ENCODE measurements at regions not wholly inside any gene's neighbourhood (a gene's known extent, or its start where the extent isn't known, plus 50 kb on each side); places are given as distances from the start of the nearest gene placed in this dataset.

GRCh38 chr19:28602675-28603298 lies 610.2 kb downstream of the UQCRFS1 start:
- Histone ChIP-seq H3K4me3 (no peak overlapping the region), H4K20me1 (ENCODE audit: insufficient read depth) (no peaks in the 10 kb centered on the region), H3K9me2 (ENCODE audit: insufficient read depth) (no peaks in the 10 kb centered on the region), H3K9me3 (ENCODE audit: insufficient read depth, low read depth) (no peaks in the 10 kb centered on the region), H3K27me3 (ENCODE audit: insufficient read depth, low read depth) (peaks cover 71% of the 10 kb centered on the region), H3K36me3 (ENCODE audit: low read depth) (no peaks in the 10 kb centered on the region), H3K27ac (no peak overlapping the region), H3K4me2 (no peak overlapping the region), H3F3A (ENCODE audit: insufficient read depth, low read depth) (no peaks in the 10 kb centered on the region), H2AFZ (no peak overlapping the region), H3K4me1 (replicated peaks; ENCODE audit: insufficient read depth) (no peaks in the 10 kb centered on the region), H3K79me2 (ENCODE audit: low read depth) (no peaks in the 10 kb centered on the region)
- CTCF ChIA-PET, result no interaction called here
- DNase-seq, result no peak
- POLR2A ChIA-PET (ENCODE audit: unreplicated experiment), result no interaction called here
- intact Hi-C loops (cut with micrococcal nuclease; ENCODE audit: unreplicated experiment), result no loop called here
- no TSS peak for BruUV-seq (replicated peaks)
- TF ChIP-seq, protein P1, sequence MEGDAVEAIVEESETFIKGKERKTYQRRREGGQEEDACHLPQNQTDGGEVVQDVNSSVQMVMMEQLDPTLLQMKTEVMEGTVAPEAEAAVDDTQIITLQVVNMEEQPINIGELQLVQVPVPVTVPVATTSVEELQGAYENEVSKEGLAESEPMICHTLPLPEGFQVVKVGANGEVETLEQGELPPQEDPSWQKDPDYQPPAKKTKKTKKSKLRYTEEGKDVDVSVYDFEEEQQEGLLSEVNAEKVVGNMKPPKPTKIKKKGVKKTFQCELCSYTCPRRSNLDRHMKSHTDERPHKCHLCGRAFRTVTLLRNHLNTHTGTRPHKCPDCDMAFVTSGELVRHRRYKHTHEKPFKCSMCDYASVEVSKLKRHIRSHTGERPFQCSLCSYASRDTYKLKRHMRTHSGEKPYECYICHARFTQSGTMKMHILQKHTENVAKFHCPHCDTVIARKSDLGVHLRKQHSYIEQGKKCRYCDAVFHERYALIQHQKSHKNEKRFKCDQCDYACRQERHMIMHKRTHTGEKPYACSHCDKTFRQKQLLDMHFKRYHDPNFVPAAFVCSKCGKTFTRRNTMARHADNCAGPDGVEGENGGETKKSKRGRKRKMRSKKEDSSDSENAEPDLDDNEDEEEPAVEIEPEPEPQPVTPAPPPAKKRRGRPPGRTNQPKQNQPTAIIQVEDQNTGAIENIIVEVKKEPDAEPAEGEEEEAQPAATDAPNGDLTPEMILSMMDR (conservative IDR thresholded peaks at IDR 0.05), result no peak
- TF ChIP-seq EZH2 (IDR thresholded peaks at IDR 0.05; ENCODE audit: low read depth), result no peak

- Histone ChIP-seq H3K4me2 (no peak overlapping the region), H3K9me3 (ENCODE audit: insufficient read depth, low read depth) (no peaks in the 10 kb centered on the region), H2AFZ (no peak overlapping the region), H3K27me3 (ENCODE audit: insufficient read depth, low read depth) (peaks cover 80% of the 10 kb centered on the region), H3K27ac (no peak overlapping the region), H3F3A (ENCODE audit: insufficient read depth, low read depth) (no peaks in the 10 kb centered on the region), H3K79me2 (ENCODE audit: low read depth) (no peaks in the 10 kb centered on the region), H3K4me1 (replicated peaks; ENCODE audit: insufficient read depth) (no peaks in the 10 kb centered on the region), H3K36me3 (ENCODE audit: low read depth) (no peaks in the 10 kb centered on the region), H3K9me2 (ENCODE audit: insufficient read depth) (no peaks in the 10 kb centered on the region), H3K4me3 (no peak overlapping the region), H4K20me1 (ENCODE audit: insufficient read depth) (no peaks in the 10 kb centered on the region)
- DNase-seq, result no peak
- intact Hi-C loops (cut with micrococcal nuclease; ENCODE audit: unreplicated experiment), result no loop called here
- ChIA-PET CTCF (no interaction called here), POLR2A (ENCODE audit: unreplicated experiment) (no interaction called here)
- no TSS peak for BruUV-seq (replicated peaks)
- TF ChIP-seq EZH2 (IDR thresholded peaks at IDR 0.05; ENCODE audit: low read depth), result no peak
- TF ChIP-seq, protein P1 (conservative IDR thresholded peaks at IDR 0.05), result no peak
Observed at GRCh38 chr19:28601723-28602440, 611.1 kb downstream of the UQCRFS1 start.

DNA sequence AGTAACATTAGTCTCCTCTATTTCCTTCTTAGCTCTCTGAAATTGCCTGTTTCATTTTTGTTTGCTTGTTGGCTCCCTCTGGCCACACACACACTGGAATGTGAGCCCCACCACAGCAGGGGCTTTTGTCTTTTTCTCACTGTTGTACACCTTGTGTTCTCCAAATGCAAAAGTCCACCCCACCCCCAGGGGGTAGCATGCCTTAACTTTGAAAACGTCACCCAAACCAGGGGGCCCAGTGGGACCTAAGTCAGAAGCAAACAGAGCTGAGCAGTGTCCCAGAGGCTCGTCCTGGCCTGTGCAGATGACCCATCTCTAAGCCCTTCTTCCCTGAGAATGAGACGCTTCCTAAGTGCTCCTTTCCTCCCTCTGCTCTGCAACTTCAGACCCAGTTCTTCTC lies 614.1 kb downstream of the UQCRFS1 start:
- TF ChIP-seq, protein P1 (conservative IDR thresholded peaks at IDR 0.05), result no peak
- TF ChIP-seq EZH2 (IDR thresholded peaks at IDR 0.05; ENCODE audit: low read depth), result no peak

More for the DNA sequence above, 614.1 kb downstream of the UQCRFS1 start:
- POLR2A ChIA-PET (ENCODE audit: unreplicated experiment), result no interaction called here
- Histone ChIP-seq H3K27ac (no peak overlapping the region), H3K4me1 (replicated peaks; ENCODE audit: insufficient read depth) (no peaks in the 10 kb centered on the region), H3K36me3 (ENCODE audit: low read depth) (no peaks in the 10 kb centered on the region), H2AFZ (no peak overlapping the region), H3K79me2 (ENCODE audit: low read depth) (no peaks in the 10 kb centered on the region), H3K27me3 (ENCODE audit: insufficient read depth, low read depth) (peaks cover 69% of the 10 kb centered on the region), H3K4me2 (no peak overlapping the region), H3K4me3 (no peak overlapping the region), H3F3A (ENCODE audit: insufficient read depth, low read depth) (no peaks in the 10 kb centered on the region), H3K9me2 (ENCODE audit: insufficient read depth) (no peaks in the 10 kb centered on the region), H4K20me1 (ENCODE audit: insufficient read depth) (no peaks in the 10 kb centered on the region), H3K9me3 (ENCODE audit: insufficient read depth, low read depth) (no peaks in the 10 kb centered on the region)
- BruUV-seq (replicated peaks), result no TSS peak
- CTCF ChIA-PET, result no interaction called here
- DNase-seq, result no peak
- intact Hi-C loops (cut with micrococcal nuclease; ENCODE audit: unreplicated experiment), result no loop called here

Data from PC-9 (cell line).